Fibroblast of lung (primary cell): ENCODE measurements at regions not wholly inside any gene's neighbourhood (a gene's known extent, or its start where the extent isn't known, plus 50 kb on each side); places are given as distances from the start of the nearest gene placed in this dataset.

Source experiments
- DNase-seq, 2 donors: peaks; one replicate each; pipeline versions ENCODE4 v3.0.0 to v3.0.0-alpha.2; 2010; ENCODE audit warnings: low read depth in 2 of 2
- H2AFZ ChIP-seq: 2 replicates; pipeline ENCODE4 v1.5.1; 2012; ENCODE audit warnings: low read length, control low read depth, inconsistent platforms
- H3K27ac ChIP-seq: 2 replicates; pipeline ENCODE4 v1.5.1; 2011; ENCODE audit warnings: low read length, control low read depth; ENCODE audit not compliant: insufficient read depth
- H3K27me3 ChIP-seq: 2 replicates; pipeline ENCODE4 v1.5.1; 2011; ENCODE audit warnings: mild to moderate bottlenecking, low read length; ENCODE audit not compliant: control insufficient read depth, insufficient read depth
- H3K36me3 ChIP-seq: 2 replicates; pipeline ENCODE4 v1.5.1; 2011; ENCODE audit warnings: low read length; ENCODE audit not compliant: control insufficient read depth, insufficient read depth
- H3K4me1 ChIP-seq: 2 replicates; pipeline ENCODE4 v1.5.1; 2011; ENCODE audit warnings: low read length; ENCODE audit not compliant: control insufficient read depth, insufficient read depth; ENCODE audit errors: extremely low read depth
- H3K4me2 ChIP-seq: 2 replicates; pipeline ENCODE4 v1.5.1; 2011; ENCODE audit warnings: low read length, control low read depth; ENCODE audit not compliant: insufficient read depth; ENCODE audit errors: extremely low read depth
- H3K4me3 ChIP-seq, 4 experiments: fragments of 200-600 bp in 1 of 4; sonication (generic) in 1 of 4; replicated peaks in 1 of 4; 2 replicates each; pipeline ENCODE4 v1.5.1; 2011 to 2016; ENCODE audit warnings: low read length in 4 of 4, low read depth in 3 of 4, mild to moderate bottlenecking in 3 of 4, control low read depth in 2 of 4, inconsistent platforms in 1 of 4, mixed read lengths in 1 of 4; ENCODE audit not compliant: insufficient read depth in 1 of 4; ENCODE audit errors: control extremely low read depth in 1 of 4
- H3K79me2 ChIP-seq: 2 replicates; pipeline ENCODE4 v1.5.1; 2012; ENCODE audit warnings: mild to moderate bottlenecking, low read length, inconsistent platforms; ENCODE audit not compliant: control insufficient read depth, insufficient read depth
- H3K9ac ChIP-seq: 2 replicates; pipeline ENCODE4 v1.5.1; 2011; ENCODE audit warnings: mild to moderate bottlenecking, low read length, control low read depth; ENCODE audit not compliant: insufficient read depth
- H3K9me3 ChIP-seq: 2 replicates; pipeline ENCODE4 v1.5.1; 2012; ENCODE audit warnings: low read depth, low read length; ENCODE audit not compliant: control insufficient read depth, insufficient read depth
- H4K20me1 ChIP-seq: 2 replicates; pipeline ENCODE4 v1.5.1; 2011; ENCODE audit warnings: low read length; ENCODE audit not compliant: control insufficient read depth, insufficient read depth; ENCODE audit errors: extremely low read depth
- EZH2 ChIP-seq: IDR thresholded peaks from 2 replicates; pipeline ENCODE4 v1.5.1; 2012; ENCODE audit warnings: low read length, control low read depth, mild to moderate bottlenecking; ENCODE audit errors: missing control alignments
- TF ChIP-seq, protein P1 (sequence below), 2 donors: IDR thresholded peaks in 1 of 2; conservative IDR thresholded peaks in 1 of 2; 1 replicate in 1 of 2; 2 replicates in 1 of 2; pipeline ENCODE4 v1.5.1; 2011 to 2012; ENCODE audit warnings: low read length in 2 of 2, control low read depth in 1 of 2, inconsistent platforms in 1 of 2, low read depth in 1 of 2, mild to moderate bottlenecking in 1 of 2

DNA sequence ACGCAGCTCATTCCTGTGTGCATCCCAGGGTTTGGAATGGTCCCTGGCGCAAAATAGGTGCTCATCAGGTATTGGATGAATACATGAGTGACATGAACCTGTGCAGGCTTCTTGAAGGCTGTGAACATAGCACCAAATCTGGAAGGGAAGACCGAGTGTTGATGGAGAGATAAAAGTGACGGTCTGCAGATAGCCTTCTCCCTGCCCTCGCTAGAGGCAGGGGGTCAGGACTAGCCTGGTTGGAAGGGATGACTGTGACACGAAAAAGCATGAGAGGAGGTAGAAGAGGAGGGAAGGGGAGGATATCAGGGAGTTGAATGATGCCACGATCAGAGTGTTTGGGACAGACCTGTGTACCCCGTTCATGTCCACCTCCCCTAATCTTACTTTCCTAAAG is 267.1 kb downstream of the XXYLT1 start:
- Histone ChIP-seq H4K20me1 (no peaks in the 10 kb centered on the region), H3K4me1 (no peaks in the 10 kb centered on the region), H3K9ac (no peak overlapping the region), H3K27me3 (peaks cover 17% of the 10 kb centered on the region), H3K79me2 (no peaks in the 10 kb centered on the region), H3K27ac (no peak overlapping the region), H3K4me2 (no peak overlapping the region), H3K36me3 (no peaks in the 10 kb centered on the region), H3K9me3 (no peaks in the 10 kb centered on the region), H2AFZ (no peak overlapping the region), H3K4me3 (no peak overlapping the region)
- TF ChIP-seq, protein P1, sequence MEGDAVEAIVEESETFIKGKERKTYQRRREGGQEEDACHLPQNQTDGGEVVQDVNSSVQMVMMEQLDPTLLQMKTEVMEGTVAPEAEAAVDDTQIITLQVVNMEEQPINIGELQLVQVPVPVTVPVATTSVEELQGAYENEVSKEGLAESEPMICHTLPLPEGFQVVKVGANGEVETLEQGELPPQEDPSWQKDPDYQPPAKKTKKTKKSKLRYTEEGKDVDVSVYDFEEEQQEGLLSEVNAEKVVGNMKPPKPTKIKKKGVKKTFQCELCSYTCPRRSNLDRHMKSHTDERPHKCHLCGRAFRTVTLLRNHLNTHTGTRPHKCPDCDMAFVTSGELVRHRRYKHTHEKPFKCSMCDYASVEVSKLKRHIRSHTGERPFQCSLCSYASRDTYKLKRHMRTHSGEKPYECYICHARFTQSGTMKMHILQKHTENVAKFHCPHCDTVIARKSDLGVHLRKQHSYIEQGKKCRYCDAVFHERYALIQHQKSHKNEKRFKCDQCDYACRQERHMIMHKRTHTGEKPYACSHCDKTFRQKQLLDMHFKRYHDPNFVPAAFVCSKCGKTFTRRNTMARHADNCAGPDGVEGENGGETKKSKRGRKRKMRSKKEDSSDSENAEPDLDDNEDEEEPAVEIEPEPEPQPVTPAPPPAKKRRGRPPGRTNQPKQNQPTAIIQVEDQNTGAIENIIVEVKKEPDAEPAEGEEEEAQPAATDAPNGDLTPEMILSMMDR (conservative IDR thresholded peaks at IDR 0.05 in 1 of 2, IDR thresholded peaks at IDR 0.05 in 1 of 2; ENCODE audit: low read depth in 1 of 2, low read length in 2 of 2): no peak
- TF ChIP-seq EZH2: no peak
- no peak for DNase-seq

DNA sequence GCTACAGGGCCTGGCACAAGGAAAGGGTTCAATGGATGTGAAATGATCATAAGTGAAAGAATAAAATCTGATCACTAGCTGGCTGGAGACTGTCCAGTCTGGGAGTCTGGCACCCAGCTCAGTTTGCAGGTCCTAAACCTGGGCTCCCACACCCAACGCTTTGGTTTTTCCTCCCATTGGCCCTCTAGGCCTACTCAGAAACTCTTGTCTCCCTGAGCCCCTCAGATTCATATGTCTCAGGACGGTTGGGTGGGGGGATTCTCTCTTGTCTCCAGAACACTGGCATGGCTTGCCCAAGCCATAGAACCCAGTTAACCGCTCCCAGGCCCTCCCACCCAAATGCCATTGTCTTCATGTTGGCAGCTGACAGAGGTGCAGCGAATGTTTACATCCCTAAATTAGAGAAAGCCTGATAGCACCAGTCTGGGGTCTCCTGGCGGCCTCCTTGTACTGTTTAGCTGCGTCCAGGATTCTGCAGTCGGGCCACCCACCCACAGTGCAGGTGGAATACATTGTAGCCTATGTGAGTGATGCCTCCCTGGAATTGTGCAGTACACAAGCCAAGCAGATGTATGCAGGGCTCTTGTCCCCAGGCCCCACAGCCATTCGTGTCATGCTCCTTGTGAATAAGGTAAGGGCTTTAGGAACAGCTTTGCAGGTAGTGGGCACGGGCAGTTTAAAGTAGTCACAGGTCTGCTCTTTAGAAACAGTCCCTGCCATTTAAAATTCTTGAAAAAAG is 266.3 kb downstream of the XXYLT1 start:
- Histone ChIP-seq H3K4me1 (no peaks in the 10 kb centered on the region), H2AFZ (no peak overlapping the region), H4K20me1 (no peaks in the 10 kb centered on the region), H3K4me2 (no peak overlapping the region), H3K4me3 (no peak overlapping the region), H3K9me3 (no peaks in the 10 kb centered on the region), H3K27ac (no peak overlapping the region), H3K36me3 (no peaks in the 10 kb centered on the region), H3K27me3 (peaks cover 17% of the 10 kb centered on the region), H3K79me2 (no peaks in the 10 kb centered on the region), H3K9ac (no peak overlapping the region)
- no peak for TF ChIP-seq EZH2
- TF ChIP-seq, protein P1 (conservative IDR thresholded peaks at IDR 0.05 in 1 of 2, IDR thresholded peaks at IDR 0.05 in 1 of 2; ENCODE audit: low read depth in 1 of 2, low read length in 2 of 2): no peak
- DNase-seq: no peak

DNA sequence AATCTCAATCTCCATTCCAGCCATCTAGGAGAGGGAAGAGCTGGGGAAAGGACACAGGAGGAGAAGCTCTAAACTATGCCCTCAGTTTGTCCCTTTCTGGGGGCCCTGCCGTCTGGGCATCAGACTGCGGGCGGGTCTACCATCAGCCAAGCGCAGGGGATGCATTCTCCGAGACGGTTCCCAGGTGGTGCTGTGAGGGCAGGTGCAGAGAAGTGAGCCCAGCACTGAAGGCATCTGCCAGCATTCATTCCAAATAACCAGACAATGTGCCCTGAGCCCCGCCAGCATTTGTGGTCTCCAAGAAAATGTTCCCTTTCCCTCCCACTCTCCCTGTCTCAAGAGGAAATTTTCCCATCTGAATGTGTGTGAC is 265.7 kb downstream of the XXYLT1 start:
- Histone ChIP-seq H3K4me3 (no peak overlapping the region), H3K27ac (no peak overlapping the region), H3K9me3 (no peaks in the 10 kb centered on the region), H4K20me1 (no peaks in the 10 kb centered on the region), H3K36me3 (no peaks in the 10 kb centered on the region), H3K79me2 (no peaks in the 10 kb centered on the region), H2AFZ (no peak overlapping the region), H3K4me1 (no peaks in the 10 kb centered on the region), H3K4me2 (no peak overlapping the region), H3K9ac (no peak overlapping the region), H3K27me3 (peaks cover 18% of the 10 kb centered on the region)
- DNase-seq: no peak
- TF ChIP-seq, protein P1 (conservative IDR thresholded peaks at IDR 0.05 in 1 of 2, IDR thresholded peaks at IDR 0.05 in 1 of 2; ENCODE audit: low read depth in 1 of 2, low read length in 2 of 2): no peak
- no peak for TF ChIP-seq EZH2
